BE2C (cell line): ENCODE measurements at regions not wholly inside any gene's neighbourhood (a gene's known extent, or its start where the extent isn't known, plus 50 kb on each side); places are given as distances from the start of the nearest gene placed in this dataset.
"Not testable (repeated sequence)": the region's sequence is repeated elsewhere in the genome, so short reads cannot be mapped to it uniquely, and the experiment has no call there.

Experiments used
- DNase-seq: peaks from one replicate; pipeline ENCODE4 v3.0.0-alpha.2; 2020
- H3K27me3 ChIP-seq: fragments of 250-450 bp; sonication (Bioruptor Pico); 2 replicates; pipeline ENCODE4 v1.5.1; 2020; ENCODE audit warnings: mild to moderate bottlenecking
- H3K36me3 ChIP-seq: fragments of 250-450 bp; sonication (Bioruptor Pico); 2 replicates; pipeline ENCODE4 v1.5.1; 2020; ENCODE audit warnings: mild to moderate bottlenecking
- H3K4me1 ChIP-seq: fragments of 250-450 bp; sonication (Bioruptor Pico); 2 replicates; pipeline ENCODE4 v1.5.1; 2020
- H3K4me3 ChIP-seq: 2 replicates; pipeline ENCODE4 v1.5.1; 2011; ENCODE audit warnings: low read depth, low read length
- H3K9me3 ChIP-seq: fragments of 250-450 bp; sonication (Bioruptor Pico); 2 replicates; pipeline ENCODE4 v1.5.1; 2020
- TF ChIP-seq, protein P1 (sequence below): IDR thresholded peaks from 2 replicates; pipeline ENCODE4 v1.5.1; 2012; ENCODE audit warnings: mild to moderate bottlenecking, low read depth, low read length

DNA sequence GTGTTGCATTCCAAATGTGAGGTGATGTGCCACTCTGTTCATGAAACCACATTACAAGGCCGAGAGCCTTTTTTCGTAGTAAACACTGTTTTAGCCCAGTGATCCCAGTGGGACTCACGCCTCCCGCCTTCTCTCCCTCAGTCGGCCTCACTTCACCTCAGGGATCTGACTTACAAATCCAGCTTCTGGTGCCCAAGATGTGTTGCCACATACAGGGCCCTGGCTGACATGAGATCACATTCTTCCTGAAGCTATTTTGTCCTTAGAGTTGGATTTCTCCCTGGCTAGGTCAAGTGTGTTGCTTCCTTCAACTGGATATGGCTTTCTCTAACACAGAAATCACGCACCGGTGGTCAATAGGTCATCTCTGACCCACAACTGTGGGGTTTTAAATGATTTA is 354.7 kb downstream of the FBXW7 start:
- H3K9me3 ChIP-seq: no peaks in the 10 kb centered on the region
- TF ChIP-seq, protein P1, sequence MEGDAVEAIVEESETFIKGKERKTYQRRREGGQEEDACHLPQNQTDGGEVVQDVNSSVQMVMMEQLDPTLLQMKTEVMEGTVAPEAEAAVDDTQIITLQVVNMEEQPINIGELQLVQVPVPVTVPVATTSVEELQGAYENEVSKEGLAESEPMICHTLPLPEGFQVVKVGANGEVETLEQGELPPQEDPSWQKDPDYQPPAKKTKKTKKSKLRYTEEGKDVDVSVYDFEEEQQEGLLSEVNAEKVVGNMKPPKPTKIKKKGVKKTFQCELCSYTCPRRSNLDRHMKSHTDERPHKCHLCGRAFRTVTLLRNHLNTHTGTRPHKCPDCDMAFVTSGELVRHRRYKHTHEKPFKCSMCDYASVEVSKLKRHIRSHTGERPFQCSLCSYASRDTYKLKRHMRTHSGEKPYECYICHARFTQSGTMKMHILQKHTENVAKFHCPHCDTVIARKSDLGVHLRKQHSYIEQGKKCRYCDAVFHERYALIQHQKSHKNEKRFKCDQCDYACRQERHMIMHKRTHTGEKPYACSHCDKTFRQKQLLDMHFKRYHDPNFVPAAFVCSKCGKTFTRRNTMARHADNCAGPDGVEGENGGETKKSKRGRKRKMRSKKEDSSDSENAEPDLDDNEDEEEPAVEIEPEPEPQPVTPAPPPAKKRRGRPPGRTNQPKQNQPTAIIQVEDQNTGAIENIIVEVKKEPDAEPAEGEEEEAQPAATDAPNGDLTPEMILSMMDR: no peak
- no peak for DNase-seq
- H3K4me3 ChIP-seq: no peak overlapping the region
- H3K27me3 ChIP-seq: no peaks in the 10 kb centered on the region
- H3K4me1 ChIP-seq: no peaks in the 10 kb centered on the region; the same call in 1 of the 2 replicates
- no peaks in the 10 kb centered on the region for H3K36me3 ChIP-seq

DNA sequence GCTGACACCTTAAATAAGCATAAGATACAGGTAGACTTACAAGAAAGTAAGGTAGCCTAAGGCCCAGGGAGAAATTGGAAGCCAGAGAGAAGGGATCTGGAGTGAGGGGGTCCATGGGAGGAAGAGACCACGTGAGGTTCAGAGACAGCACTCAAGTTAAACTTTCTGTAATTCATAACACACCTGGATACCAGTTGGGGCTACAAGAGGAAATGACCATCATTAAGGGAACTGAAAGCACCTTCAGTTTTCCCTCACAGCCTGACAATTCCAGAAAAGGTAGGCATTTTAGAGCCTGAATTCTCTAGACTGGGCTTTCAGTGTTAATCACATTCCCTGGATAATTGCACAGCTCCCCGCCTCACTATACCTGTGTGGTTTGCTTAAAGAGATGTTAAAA is 355.5 kb downstream of the FBXW7 start:
- Histone ChIP-seq H3K27me3 (no peaks in the 10 kb centered on the region), H3K4me3 (no peak overlapping the region), H3K36me3 (no peaks in the 10 kb centered on the region), H3K9me3 (no peaks in the 10 kb centered on the region), H3K4me1 (no peaks in the 10 kb centered on the region; the same call in 1 of the 2 replicates)
- TF ChIP-seq, protein P1: no peak
- DNase-seq: no peak

- not testable (repeated sequence) for H3K4me1 ChIP-seq, DNase-seq, H3K4me3 ChIP-seq, H3K36me3 ChIP-seq, H3K9me3 ChIP-seq, H3K27me3 ChIP-seq
Measured at GRCh38 chr4:152177538-152177937, 358.4 kb downstream of the FBXW7 start.

GRCh38 chr4:152176627-152177214 is 359.2 kb downstream of the FBXW7 start:
- TF ChIP-seq, protein P1: no peak
- Histone ChIP-seq H3K4me3 (no peak overlapping the region), H3K36me3 (no peaks in the 10 kb centered on the region), H3K27me3 (no peaks in the 10 kb centered on the region), H3K4me1 (peaks cover 7% of the 10 kb centered on the region), H3K9me3 (no peaks in the 10 kb centered on the region)
- no peak for DNase-seq

DNA sequence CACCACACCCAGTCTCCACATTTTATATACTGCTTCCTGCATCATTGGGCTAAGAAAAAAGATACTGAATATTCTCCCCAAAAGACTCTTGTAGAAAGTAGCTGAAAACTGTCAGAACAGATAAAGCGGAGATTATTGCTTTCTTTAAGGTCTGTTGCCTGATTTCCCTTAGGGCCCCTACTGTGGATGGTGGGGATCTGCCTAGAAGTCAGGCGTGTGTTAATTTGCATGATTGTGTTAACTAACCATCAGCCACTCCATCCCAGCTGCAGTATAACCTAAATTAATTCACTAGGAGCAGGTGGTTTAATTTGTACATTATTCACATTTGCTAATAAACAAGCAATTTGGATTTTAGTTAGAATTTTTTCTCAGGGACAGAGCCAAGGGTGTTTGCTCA is 360.3 kb downstream of the FBXW7 start:
- H3K4me1 ChIP-seq: peaks cover 16% of the 10 kb centered on the region
- no peak for DNase-seq
- TF ChIP-seq, protein P1: no peak
- H3K36me3 ChIP-seq: no peaks in the 10 kb centered on the region
- H3K4me3 ChIP-seq: no peak overlapping the region
- no peaks in the 10 kb centered on the region for H3K9me3 ChIP-seq
- H3K27me3 ChIP-seq: no peaks in the 10 kb centered on the region

GRCh38 chr4:152172146-152172545 is 363.7 kb downstream of the FBXW7 start:
- DNase-seq: no peak
- Histone ChIP-seq H3K4me3 (no peak overlapping the region), H3K9me3 (no peaks in the 10 kb centered on the region), H3K4me1 (peaks cover 22% of the 10 kb centered on the region), H3K27me3 (no peaks in the 10 kb centered on the region), H3K36me3 (no peaks in the 10 kb centered on the region)
- TF ChIP-seq, protein P1: no peak

DNA sequence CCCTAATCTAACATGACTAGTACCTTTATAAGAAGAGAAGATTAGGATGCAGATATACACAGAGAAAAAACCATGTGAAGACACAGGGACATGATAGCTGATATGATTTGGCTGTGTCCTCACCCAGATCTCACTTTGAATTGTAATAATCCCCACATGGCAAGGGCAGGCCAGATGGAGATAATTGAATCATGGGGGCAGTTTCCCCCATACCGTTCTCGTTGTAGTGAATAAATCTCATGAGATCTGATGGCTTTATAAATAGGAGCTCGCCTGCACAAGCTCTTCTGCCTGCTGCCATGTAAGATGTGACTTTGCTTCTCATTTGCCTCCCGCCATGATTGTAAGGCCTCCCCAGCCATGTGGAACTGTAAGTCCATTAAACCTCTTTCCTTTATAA is 364.3 kb downstream of the FBXW7 start:
- TF ChIP-seq, protein P1: no peak
- Histone ChIP-seq H3K4me3 (no peak overlapping the region), H3K36me3 (no peaks in the 10 kb centered on the region), H3K27me3 (no peaks in the 10 kb centered on the region), H3K9me3 (no peaks in the 10 kb centered on the region), H3K4me1 (peaks cover 22% of the 10 kb centered on the region)
- peak; percentile 61 for DNase-seq
